Erythroblast (primary cell): ENCODE measurements at regions not wholly inside any gene's neighbourhood (a gene's known extent, or its start where the extent isn't known, plus 50 kb on each side); places are given as distances from the start of the nearest gene placed in this dataset.

Experiments used
- GATA1 ChIP-seq: IDR thresholded peaks from 2 replicates; pipeline ENCODE4 v1.6.1; 2011; ENCODE audit warnings: low read depth, mild to moderate bottlenecking, control low read depth, low read length, moderate library complexity
- POLR2A ChIP-seq: IDR thresholded peaks from 2 replicates; pipeline ENCODE4 v1.6.1; 2011; ENCODE audit warnings: mild to moderate bottlenecking, low read length

DNA sequence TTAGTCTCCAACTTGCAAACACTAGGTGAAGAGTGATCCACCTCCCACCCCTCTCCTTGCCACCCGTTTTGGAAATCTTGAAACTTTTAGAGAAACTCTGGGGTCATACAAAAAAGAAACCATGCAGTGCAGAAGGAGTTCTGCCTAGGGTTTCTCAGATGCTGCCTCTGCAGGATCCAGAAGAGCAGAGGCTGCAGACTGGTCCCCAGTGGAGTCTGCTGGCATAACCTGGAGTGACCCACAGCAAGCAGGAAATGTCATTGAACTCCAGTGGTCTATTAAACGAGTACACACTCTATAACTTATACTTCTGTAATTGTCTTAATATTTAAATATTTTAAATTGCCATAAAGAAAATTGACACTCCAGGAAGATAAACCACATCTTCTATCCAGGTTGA lies 280.7 kb upstream of the NT5E start:
- no peak for TF ChIP-seq POLR2A
- TF ChIP-seq GATA1: no peak
